ENCODE measurements at regions not wholly inside any gene's neighbourhood (a gene's known extent, or its start where the extent isn't known, plus 50 kb on each side); places are given as distances from the start of the nearest gene placed in this dataset.
"Not testable (repeated sequence)": the region's sequence is repeated elsewhere in the genome, so short reads cannot be mapped to it uniquely, and the experiment has no call there.

GRCh38 chr14:23898359-23898758 lies 55.2 kb upstream of the DHRS4 start:
- TF ChIP-seq CTCF (IDR thresholded peaks at IDR 0.05; ENCODE audit: poor library complexity); EZH2 (IDR thresholded peaks at IDR 0.05; ENCODE audit: borderline replicate concordance): not testable (repeated sequence)
